Liver (tissue), 3 donors: ENCODE measurements at regions not wholly inside any gene's neighbourhood (a gene's known extent, or its start where the extent isn't known, plus 50 kb on each side); places are given as distances from the start of the nearest gene placed in this dataset.

ENCODE experiments used
- CTCF ChIP-seq: fragments of 150-350 bp; IDR thresholded peaks from 2 replicates; pipeline ENCODE4 v1.5.1; 2017; ENCODE audit warnings: improper control_type of control experiment, low read depth, low read length; ENCODE audit not compliant: missing input control
- EGR1 ChIP-seq, 2 donors: IDR thresholded peaks; 2 replicates each; pipeline ENCODE4 v1.6.1; 2016 to 2018; ENCODE audit warnings: antibody characterized with exemption in 2 of 2, low read depth in 2 of 2
- JUND ChIP-seq, 2 donors: IDR thresholded peaks; 2 replicates each; pipeline ENCODE4 v1.6.1; 2016; ENCODE audit warnings: antibody characterized with exemption in 2 of 2
- NR2F2 ChIP-seq: IDR thresholded peaks from 2 replicates; pipeline ENCODE4 v1.6.1; 2016; ENCODE audit warnings: antibody characterized with exemption
- RAD21 ChIP-seq, 2 donors: IDR thresholded peaks; 2 replicates each; pipeline ENCODE4 v1.6.1; 2016; ENCODE audit warnings: antibody characterized with exemption in 2 of 2, mild to moderate bottlenecking in 2 of 2
- REST ChIP-seq: IDR thresholded peaks from 2 replicates; pipeline ENCODE4 v1.6.1; 2016; ENCODE audit warnings: antibody characterized with exemption, mild to moderate bottlenecking
- RXRA ChIP-seq, 2 donors: IDR thresholded peaks; 2 replicates each; pipeline ENCODE4 v1.6.1; 2017 to 2018; ENCODE audit warnings: antibody characterized with exemption in 2 of 2, mild to moderate bottlenecking in 1 of 2
- TAF1 ChIP-seq: conservative IDR thresholded peaks from 2 replicates; pipeline ENCODE4 v1.6.1; 2016; ENCODE audit warnings: antibody characterized with exemption, mild to moderate bottlenecking
- donor health status: healthy.
- donor health status: healthy.

- TF ChIP-seq CTCF: no peak
- TF ChIP-seq RXRA (IDR thresholded peaks at IDR 0.05): no peak
- TF ChIP-seq RAD21 (IDR thresholded peaks at IDR 0.05): no peak
- no peak for TF ChIP-seq REST
- no peak for TF ChIP-seq EGR1 (IDR thresholded peaks at IDR 0.05; ENCODE audit: low read depth in 2 of 2)
- TF ChIP-seq NR2F2: no peak
- no peak for TF ChIP-seq JUND (IDR thresholded peaks at IDR 0.05)
- TF ChIP-seq TAF1: no peak
These were observed 163.5 kb downstream of the CDH19 start for GRCh38 chr18:66440433-66440832.
